ENCODE measurements at regions not wholly inside any gene's neighbourhood (a gene's known extent, or its start where the extent isn't known, plus 50 kb on each side); places are given as distances from the start of the nearest gene placed in this dataset.

DNA sequence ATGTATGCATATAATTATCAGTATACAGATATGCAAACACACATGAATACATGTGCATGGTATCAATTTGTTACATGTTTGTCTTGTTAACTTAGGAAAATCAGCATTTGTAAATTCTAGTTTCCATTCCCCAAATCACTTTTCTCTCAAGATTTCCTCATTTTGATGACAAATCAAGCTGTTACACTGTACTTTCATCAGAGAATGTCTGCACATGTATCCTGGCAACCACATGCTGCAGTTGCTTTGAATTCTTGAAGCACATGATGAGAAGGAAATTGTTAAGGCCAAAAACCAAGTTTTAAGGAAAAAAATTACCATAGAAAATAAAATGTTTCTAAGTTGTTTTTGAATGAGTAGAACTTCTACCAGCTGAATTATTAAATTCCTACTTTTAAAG is 1834.5 kb downstream of the EFNA5 start:
- Histone ChIP-seq H3K4me1 (ENCODE audit: control insufficient read depth in 1 of 2, insufficient read depth in 2 of 2, low read length in 2 of 2) (no peaks in the 10 kb centered on the region), H3K36me3 (ENCODE audit: control insufficient read depth in 1 of 2, insufficient read depth in 2 of 2, low read length in 2 of 2) (no peaks in the 10 kb centered on the region), H3K9me3 (ENCODE audit: control insufficient read depth in 1 of 2, insufficient read depth in 1 of 2, low read depth in 1 of 2, low read length in 2 of 2) (no peaks in the 10 kb centered on the region), H3K4me2 (ENCODE audit: low read length) (no peak overlapping the region), H3K27me3 (ENCODE audit: insufficient read depth, low read length) (no peaks in the 10 kb centered on the region), H3K9me2 (ENCODE audit: insufficient read depth) (no peaks in the 10 kb centered on the region), H3K79me2 (ENCODE audit: insufficient read depth, low read length) (no peaks in the 10 kb centered on the region), H3K9ac (ENCODE audit: low read length) (no peak overlapping the region), H3K4me3 (replicated peaks in 1 of 2; ENCODE audit: low read depth in 1 of 2, low read length in 2 of 2) (no peak overlapping the region), H3K27ac (ENCODE audit: low read depth, low read length) (no peak overlapping the region), H2AFZ (ENCODE audit: low read depth, low read length, poor library complexity, severe bottlenecking) (no peak overlapping the region), H4K20me1 (ENCODE audit: insufficient read depth) (no peaks in the 10 kb centered on the region)
- ChIA-PET CTCF (no interaction called here), POLR2A (no interaction called here), RAD21 (ENCODE audit: low non-redundant PET in 1 of 2, low total read pairs in 2 of 2, uncharacterized antibody in 2 of 2, unreplicated experiment in 2 of 2) (no interaction called here)
- no peak for TF ChIP-seq POLR2AphosphoS5 (IDR thresholded peaks at IDR 0.05; ENCODE audit: low read depth, low read length)
- no peak for TF ChIP-seq YY1 (IDR thresholded peaks at IDR 0.05; ENCODE audit: extremely low read depth, insufficient replicate concordance, low read depth, low read length)
- no peak for TF ChIP-seq ZNF274 (IDR thresholded peaks at IDR 0.05; ENCODE audit: low read depth, low read length)
- no peak for TF ChIP-seq EZH2phosphoT487 (IDR thresholded peaks at IDR 0.05; ENCODE audit: borderline replicate concordance)
- no peak for TF ChIP-seq SRF (IDR thresholded peaks at IDR 0.05; ENCODE audit: low read depth)
- TF ChIP-seq, protein P1, sequence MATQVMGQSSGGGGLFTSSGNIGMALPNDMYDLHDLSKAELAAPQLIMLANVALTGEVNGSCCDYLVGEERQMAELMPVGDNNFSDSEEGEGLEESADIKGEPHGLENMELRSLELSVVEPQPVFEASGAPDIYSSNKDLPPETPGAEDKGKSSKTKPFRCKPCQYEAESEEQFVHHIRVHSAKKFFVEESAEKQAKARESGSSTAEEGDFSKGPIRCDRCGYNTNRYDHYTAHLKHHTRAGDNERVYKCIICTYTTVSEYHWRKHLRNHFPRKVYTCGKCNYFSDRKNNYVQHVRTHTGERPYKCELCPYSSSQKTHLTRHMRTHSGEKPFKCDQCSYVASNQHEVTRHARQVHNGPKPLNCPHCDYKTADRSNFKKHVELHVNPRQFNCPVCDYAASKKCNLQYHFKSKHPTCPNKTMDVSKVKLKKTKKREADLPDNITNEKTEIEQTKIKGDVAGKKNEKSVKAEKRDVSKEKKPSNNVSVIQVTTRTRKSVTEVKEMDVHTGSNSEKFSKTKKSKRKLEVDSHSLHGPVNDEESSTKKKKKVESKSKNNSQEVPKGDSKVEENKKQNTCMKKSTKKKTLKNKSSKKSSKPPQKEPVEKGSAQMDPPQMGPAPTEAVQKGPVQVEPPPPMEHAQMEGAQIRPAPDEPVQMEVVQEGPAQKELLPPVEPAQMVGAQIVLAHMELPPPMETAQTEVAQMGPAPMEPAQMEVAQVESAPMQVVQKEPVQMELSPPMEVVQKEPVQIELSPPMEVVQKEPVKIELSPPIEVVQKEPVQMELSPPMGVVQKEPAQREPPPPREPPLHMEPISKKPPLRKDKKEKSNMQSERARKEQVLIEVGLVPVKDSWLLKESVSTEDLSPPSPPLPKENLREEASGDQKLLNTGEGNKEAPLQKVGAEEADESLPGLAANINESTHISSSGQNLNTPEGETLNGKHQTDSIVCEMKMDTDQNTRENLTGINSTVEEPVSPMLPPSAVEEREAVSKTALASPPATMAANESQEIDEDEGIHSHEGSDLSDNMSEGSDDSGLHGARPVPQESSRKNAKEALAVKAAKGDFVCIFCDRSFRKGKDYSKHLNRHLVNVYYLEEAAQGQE (IDR thresholded peaks at IDR 0.05; ENCODE audit: low read depth): no peak
- no peak for TF ChIP-seq EZH2 (IDR thresholded peaks at IDR 0.05)
- TF ChIP-seq SP1 (IDR thresholded peaks at IDR 0.05; ENCODE audit: low read depth): no peak
- TF ChIP-seq JUND (IDR thresholded peaks at IDR 0.05): no peak
- no peak for TF ChIP-seq CEBPB (IDR thresholded peaks at IDR 0.05; ENCODE audit: low read depth)
- TF ChIP-seq ELF1 (IDR thresholded peaks at IDR 0.05; ENCODE audit: borderline replicate concordance, low read depth): no peak
- no peak for TF ChIP-seq RAD21 (IDR thresholded peaks at IDR 0.05; ENCODE audit: low read depth)
- TF ChIP-seq, protein P2, sequence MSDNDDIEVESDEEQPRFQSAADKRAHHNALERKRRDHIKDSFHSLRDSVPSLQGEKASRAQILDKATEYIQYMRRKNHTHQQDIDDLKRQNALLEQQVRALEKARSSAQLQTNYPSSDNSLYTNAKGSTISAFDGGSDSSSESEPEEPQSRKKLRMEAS (IDR thresholded peaks at IDR 0.05): no peak
- TF ChIP-seq POLR2A (IDR thresholded peaks at IDR 0.05; ENCODE audit: borderline replicate concordance, extremely low read depth, insufficient read depth, insufficient read length): no peak
- no peak for TF ChIP-seq ZFX (IDR thresholded peaks at IDR 0.05)
- no peak for TF ChIP-seq CBX3 (IDR thresholded peaks at IDR 0.05; ENCODE audit: low read depth)
- ATAC-seq (no peak), DNase-seq (ENCODE audit: low read depth, low spot score) (no peak)
- intact Hi-C loops (cut with micrococcal nuclease): no loop called here
- BruUV-seq (replicated peaks): no TSS peak

Measured in HCT116 (cell line).